Stimulated activated naive B cell treated with anti-CD40 and anti-IgM and Interleukin-4, amounts not matched to agents 10 μg/mL and 1 μg/mL and 100 μg/mL, for 72 hours (primary cell): ENCODE measurements at regions not wholly inside any gene's neighbourhood (a gene's known extent, or its start where the extent isn't known, plus 50 kb on each side); places are given as distances from the start of the nearest gene placed in this dataset.

Source experiments
- ATAC-seq, 2 donors: fragments of 150-1000 bp; cut with Tn5 transposase; replicated peaks; 2 replicates each; pipeline ENCODE4 v1.10.0; 2021; ENCODE audit warnings: moderate library complexity in 1 of 2
- DNase-seq: peaks from one replicate; pipeline ENCODE4 v3.0.0; 2021
- H3K27ac Mint-ChIP-seq: one replicate; pipeline ENCODE4 v1.8.0; 2022; ENCODE audit warnings: mild to moderate bottlenecking, mixed read lengths
- H3K27me3 Mint-ChIP-seq, 2 donors: one replicate each; pipeline ENCODE4 v1.8.0; 2022; ENCODE audit warnings: mixed read lengths in 2 of 2
- H3K36me3 Mint-ChIP-seq, 2 donors: one replicate each; pipeline ENCODE4 v1.8.0; 2022; ENCODE audit warnings: mixed read lengths in 2 of 2, mild to moderate bottlenecking in 1 of 2
- H3K4me1 Mint-ChIP-seq, 2 donors: one replicate each; pipeline ENCODE4 v1.8.0; 2022; ENCODE audit warnings: mixed read lengths in 2 of 2, mild to moderate bottlenecking in 1 of 2
- H3K4me3 Mint-ChIP-seq, 2 donors: one replicate each; pipeline ENCODE4 v1.8.0; 2022; ENCODE audit warnings: mild to moderate bottlenecking in 2 of 2, mixed read lengths in 2 of 2, moderate library complexity in 1 of 2
- H3K9me3 Mint-ChIP-seq, 2 donors: one replicate each; pipeline ENCODE4 v1.8.0; 2022; ENCODE audit warnings: mixed read lengths in 2 of 2, mild to moderate bottlenecking in 1 of 2

DNA sequence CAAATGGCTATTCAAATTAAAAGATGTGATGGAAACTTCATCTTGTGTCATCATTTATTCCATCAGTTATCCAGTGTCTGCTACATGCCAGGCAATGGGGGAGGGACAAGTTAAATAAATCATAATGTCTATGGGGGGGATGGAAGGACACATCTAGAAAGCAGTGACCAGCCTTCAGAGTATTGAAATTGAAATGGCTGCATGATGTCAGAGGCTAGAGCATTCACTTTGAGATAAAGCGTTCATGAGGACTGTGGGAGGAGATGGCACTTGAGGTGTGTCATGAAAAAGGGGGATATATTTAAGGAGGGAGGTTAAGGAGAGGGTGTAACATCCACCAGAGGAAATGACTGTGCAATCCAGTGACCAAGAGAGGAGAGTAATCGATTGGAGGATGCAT lies 50.6 kb downstream of the SLIT2 start:
- ATAC-seq, result no peak
- no peak overlapping the region for H3K4me3 Mint-ChIP-seq
- no peaks in the 10 kb centered on the region for H3K27me3 Mint-ChIP-seq
- no peak for DNase-seq
- no peaks in the 10 kb centered on the region for H3K36me3 Mint-ChIP-seq
- no peaks in the 10 kb centered on the region for H3K9me3 Mint-ChIP-seq
- H3K27ac Mint-ChIP-seq, result no peak overlapping the region
- no peaks in the 10 kb centered on the region for H3K4me1 Mint-ChIP-seq

DNA sequence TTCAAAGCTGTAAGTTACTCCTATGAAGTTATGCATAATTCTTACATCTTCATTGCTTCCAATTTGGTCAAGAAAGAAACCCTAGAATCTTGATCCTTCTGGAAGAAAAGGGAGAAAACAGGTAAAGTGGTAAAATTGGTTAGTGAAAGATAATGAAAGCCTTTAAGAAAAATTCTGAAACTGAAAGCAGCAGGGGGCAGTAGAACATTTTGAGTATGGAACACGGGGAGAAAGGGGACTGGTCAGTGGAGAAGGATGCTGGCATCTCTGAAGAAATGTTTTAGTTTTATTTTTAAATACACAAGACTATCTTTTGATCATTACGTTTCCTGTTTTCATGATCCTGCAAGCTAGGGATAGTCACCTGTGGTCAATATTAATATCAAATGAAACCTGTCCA lies 54.3 kb downstream of the SLIT2 start:
- H3K27ac Mint-ChIP-seq, result no peak overlapping the region
- H3K36me3 Mint-ChIP-seq, result no peaks in the 10 kb centered on the region
- H3K9me3 Mint-ChIP-seq, result no peaks in the 10 kb centered on the region
- no peak overlapping the region for H3K4me3 Mint-ChIP-seq
- no peaks in the 10 kb centered on the region for H3K27me3 Mint-ChIP-seq
- H3K4me1 Mint-ChIP-seq, result no peaks in the 10 kb centered on the region
- ATAC-seq, result no peak
- DNase-seq, result no peak

DNA sequence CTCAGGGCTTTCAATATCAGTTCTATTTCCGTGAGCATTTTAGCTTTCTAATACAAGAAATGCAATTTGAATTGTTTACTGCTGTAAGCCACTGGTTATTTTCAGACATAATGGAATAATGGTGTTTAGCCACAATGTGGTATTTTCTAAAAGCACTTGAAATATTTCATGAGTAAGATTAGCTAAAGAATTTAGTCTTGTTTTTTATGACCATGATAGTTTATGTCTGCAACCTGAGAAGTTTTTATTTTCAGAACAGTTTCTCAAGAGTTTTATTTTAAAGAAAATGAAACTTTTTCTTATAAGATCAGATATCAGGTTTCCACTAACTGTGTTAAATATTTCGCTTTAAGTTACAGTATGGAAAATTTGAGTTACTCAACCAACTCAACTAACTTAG lies 60.2 kb downstream of the SLIT2 start:
- Mint-ChIP-seq H3K4me1 (no peaks in the 10 kb centered on the region), H3K27me3 (no peaks in the 10 kb centered on the region), H3K27ac (no peak overlapping the region), H3K4me3 (no peak overlapping the region), H3K9me3 (peaks cover 0 to 1% of the 10 kb centered on the region in 2 donors), H3K36me3 (no peaks in the 10 kb centered on the region)
- ATAC-seq (no peak), DNase-seq (no peak)

DNA sequence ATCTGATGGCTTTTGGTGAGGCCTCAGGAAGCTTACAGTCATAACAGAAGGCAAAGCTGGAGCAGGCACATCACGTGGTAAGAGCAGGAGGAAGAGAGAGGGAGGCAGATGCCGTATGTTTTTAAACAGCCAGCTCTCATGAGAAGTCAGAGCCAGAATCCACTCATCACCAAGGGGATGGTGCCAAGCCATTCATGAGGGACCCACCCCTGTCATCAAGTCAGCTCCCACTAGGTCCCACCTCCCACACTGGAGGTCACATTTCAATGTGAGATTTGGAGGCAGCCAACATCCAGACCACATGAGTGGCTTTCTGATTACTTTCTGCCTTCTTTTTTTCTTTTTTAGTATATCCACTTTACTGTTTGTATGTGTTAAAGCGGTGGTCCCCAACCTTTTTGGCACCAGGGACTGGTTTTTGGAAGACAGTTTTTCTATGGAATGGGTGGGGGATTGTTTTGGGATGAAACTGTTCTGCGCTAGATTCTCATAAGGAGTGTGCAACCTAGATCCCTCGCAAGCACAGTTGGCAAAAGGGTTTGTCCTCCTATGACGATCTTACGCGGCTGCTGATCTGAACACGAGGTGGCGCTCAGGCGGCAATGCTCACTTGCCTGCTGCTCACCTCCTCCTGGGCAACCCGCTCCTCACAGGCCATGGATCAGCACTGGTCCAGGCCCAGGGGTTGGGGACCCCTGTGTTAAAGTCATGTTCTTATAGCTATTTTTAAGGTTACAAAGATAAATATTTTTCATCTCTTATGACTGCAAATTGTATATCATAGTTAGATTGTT lies 61.7 kb downstream of the SLIT2 start:
- no peak for DNase-seq
- peaks cover 0 to 1% of the 10 kb centered on the region in 2 donors for H3K9me3 Mint-ChIP-seq
- H3K27me3 Mint-ChIP-seq, result no peaks in the 10 kb centered on the region
- no peaks in the 10 kb centered on the region for H3K36me3 Mint-ChIP-seq
- peak in 1 of 2 donors; percentile 39 for ATAC-seq
- no peak overlapping the region for H3K4me3 Mint-ChIP-seq
- H3K4me1 Mint-ChIP-seq, result no peaks in the 10 kb centered on the region
- H3K27ac Mint-ChIP-seq, result no peak overlapping the region

DNA sequence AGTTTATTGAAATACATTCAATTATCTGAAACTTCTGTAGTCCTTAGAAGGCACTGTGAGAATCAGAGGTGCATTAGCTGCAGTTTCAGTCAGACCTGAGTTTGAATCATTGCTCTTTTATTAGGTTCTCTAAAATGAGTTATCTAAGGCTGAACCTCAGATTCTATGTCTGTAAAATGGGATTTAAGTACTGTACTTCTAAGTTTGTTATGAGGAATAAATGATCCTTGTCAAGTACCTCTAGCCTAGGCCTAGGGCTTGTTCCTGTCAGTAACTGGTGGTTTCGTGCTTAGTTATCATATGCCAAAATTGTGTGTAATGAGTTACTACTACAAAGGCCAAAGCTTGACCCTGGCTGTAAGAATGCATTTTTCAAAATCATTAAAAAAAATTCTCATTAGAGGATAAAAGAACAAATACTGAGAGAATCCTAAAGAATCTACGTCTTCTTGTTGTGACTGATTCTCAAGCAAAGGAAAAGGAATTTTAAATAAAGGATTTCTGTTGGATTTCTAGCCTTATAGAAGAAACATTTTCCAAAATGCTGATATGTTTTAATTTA lies 65.8 kb downstream of the SLIT2 start:
- H3K9me3 Mint-ChIP-seq, result peaks cover 1 to 3% of the 10 kb centered on the region in 2 donors
- no peaks in the 10 kb centered on the region for H3K36me3 Mint-ChIP-seq
- ATAC-seq (no peak), DNase-seq (no peak)
- no peaks in the 10 kb centered on the region for H3K27me3 Mint-ChIP-seq
- no peak overlapping the region for H3K4me3 Mint-ChIP-seq
- no peak overlapping the region for H3K27ac Mint-ChIP-seq
- no peaks in the 10 kb centered on the region for H3K4me1 Mint-ChIP-seq

DNA sequence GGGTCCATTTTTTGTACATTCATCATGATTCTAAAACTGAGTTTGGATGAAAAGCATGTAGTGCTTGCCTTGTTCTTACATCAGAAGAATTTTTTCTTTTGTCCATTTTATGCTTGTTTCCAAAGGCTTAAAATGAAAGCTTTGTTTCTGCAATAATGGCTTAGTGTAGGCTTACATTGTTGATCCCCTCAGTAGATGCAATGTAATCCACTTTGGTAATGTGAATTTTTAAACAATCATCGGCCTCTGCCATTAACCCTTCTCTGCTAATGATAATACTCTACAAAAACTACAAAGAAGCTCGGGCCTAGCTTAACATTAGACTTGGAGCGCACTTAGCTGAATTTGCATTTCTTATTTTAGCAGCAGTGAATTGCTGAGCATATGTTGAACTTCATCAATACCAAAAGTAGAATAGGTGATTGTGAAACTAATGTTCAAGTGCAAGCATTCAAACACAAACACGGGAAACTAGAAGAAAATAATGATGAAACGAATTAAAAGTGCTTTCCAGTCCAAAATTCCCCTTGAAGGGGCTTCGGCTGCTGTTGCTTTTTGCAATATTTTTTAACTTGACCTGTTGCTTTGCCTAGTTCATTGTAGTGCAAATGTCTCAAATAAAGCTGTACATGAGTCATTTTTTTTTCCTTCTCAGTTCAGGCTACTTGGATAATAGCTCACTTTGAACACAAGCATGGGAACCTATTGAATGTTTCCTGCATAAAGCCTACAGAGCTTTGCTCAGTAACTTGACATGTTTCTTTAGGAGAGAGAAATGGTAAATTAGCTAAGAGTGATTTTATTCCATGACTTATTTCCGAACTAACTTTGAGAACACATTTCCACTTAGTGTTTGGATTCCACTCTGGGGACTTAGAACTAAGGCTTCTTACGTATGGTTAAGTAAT lies 66.5 kb downstream of the SLIT2 start:
- no peak for ATAC-seq

DNA sequence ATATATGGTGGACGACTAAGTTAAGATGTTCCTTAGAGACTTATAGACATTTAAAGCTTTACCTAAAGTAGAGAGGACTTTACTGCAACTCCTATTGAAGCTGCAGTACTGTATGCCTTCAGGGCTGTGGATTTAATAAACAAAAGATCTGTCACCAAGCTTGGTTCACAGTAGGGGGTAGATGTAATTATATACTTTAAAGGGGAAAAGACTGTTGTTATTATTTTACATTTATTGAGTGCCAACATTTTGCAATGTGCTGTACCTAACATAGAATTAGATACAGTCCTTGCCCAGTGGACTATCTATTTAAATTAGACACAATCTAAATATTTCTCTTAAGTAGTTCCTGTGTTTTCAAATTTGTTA lies 67.2 kb downstream of the SLIT2 start:
- ATAC-seq (no peak), DNase-seq (no peak)
- Mint-ChIP-seq H3K4me3 (no peak overlapping the region), H3K27me3 (no peaks in the 10 kb centered on the region), H3K9me3 (peaks cover 1 to 3% of the 10 kb centered on the region in 2 donors), H3K36me3 (no peaks in the 10 kb centered on the region), H3K4me1 (no peaks in the 10 kb centered on the region), H3K27ac (no peak overlapping the region)

More for the DNA sequence above, 66.5 kb downstream of the SLIT2 start:
- Mint-ChIP-seq H3K4me1 (no peaks in the 10 kb centered on the region), H3K36me3 (no peaks in the 10 kb centered on the region), H3K27ac (no peak overlapping the region), H3K9me3 (peaks cover 1 to 3% of the 10 kb centered on the region in 2 donors), H3K4me3 (no peak overlapping the region), H3K27me3 (no peaks in the 10 kb centered on the region)
- DNase-seq, result no peak

DNA sequence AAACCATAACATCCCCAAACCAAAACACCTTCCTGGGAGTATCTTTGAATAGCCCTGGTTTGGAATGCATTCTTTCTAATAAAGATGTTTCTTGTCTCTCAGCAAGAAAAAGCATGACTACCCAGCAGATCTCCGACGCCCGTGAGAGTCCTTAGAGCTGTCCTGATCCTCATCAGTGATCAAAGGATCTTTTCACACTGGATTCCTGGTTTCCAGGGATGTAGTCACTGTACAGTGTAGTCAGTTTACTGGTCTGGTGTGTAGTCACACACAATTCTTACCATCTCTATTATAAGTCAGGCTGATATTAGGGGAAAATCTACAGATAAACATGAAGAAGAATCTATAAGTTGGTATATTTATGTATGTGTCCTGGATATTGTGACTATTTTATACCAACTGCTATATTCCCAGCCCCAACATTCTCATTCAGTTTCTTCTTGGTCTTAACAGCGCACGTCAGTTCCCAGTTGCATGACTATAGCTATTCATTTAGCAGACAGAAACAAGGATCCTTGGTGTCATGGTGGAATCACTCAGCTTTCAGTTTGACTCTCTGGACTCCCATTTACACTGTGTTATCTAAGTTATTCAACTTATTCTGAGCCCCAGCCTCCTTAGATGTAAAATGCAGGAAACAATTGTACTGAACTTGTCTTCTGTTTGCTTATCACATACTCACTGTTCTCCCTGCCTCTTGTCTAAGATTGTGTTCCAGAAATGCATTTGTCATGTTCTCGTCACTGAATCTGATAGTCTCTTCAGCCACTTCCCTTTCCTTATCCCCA lies 68.3 kb downstream of the SLIT2 start:
- DNase-seq, result no peak
- ATAC-seq, result no peak
- H3K4me1 Mint-ChIP-seq, result no peaks in the 10 kb centered on the region
- no peaks in the 10 kb centered on the region for H3K36me3 Mint-ChIP-seq
- H3K27me3 Mint-ChIP-seq, result no peaks in the 10 kb centered on the region
- H3K9me3 Mint-ChIP-seq, result peaks cover 1 to 3% of the 10 kb centered on the region in 2 donors
- no peak overlapping the region for H3K27ac Mint-ChIP-seq
- H3K4me3 Mint-ChIP-seq, result no peak overlapping the region

DNA sequence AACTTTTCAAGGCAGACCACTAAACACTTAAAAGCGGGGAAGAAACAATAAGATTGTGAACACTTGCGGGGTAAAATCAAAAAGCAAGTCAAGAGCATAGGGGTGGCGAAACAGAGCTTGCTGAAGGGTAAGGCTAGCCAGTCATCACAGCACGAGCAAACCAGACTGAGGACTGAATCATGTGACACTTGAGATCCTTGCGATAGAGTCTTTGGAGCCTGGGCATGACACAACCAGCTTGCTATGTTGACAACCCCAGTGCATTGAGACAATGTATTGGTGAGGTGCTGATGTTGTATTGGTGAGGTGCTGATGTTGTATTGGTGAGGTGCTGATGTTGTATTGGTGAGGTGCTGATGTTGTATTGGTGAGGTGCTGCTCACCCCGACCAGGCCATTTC lies 72.3 kb downstream of the SLIT2 start:
- H3K4me1 Mint-ChIP-seq, result no peaks in the 10 kb centered on the region
- ATAC-seq (no peak), DNase-seq (no peak)
- no peaks in the 10 kb centered on the region for H3K27me3 Mint-ChIP-seq
- no peaks in the 10 kb centered on the region for H3K36me3 Mint-ChIP-seq
- peaks cover 0 to 3% of the 10 kb centered on the region in 2 donors for H3K9me3 Mint-ChIP-seq
- no peak overlapping the region for H3K27ac Mint-ChIP-seq
- no peak overlapping the region for H3K4me3 Mint-ChIP-seq

DNA sequence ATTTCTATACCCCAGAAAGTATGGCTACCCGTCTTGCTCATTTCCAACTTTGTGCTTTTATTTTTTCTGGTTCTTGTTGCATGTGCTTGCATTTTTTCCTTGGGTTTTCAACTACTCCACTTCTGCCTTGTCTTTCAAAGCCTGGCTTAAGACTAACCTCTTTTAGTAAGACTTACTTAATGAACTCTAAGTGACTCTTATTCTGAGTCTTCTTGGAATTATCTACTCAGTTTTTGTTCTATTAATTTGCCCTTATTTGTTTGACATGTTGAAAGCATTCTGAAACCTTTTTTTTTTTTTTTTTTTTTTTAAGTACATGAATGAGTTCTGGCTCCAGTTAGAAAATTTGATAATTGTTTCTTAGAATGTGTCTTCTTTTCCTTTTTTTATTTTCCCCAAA lies 74.8 kb downstream of the SLIT2 start:
- H3K4me3 Mint-ChIP-seq, result no peak overlapping the region
- no peak overlapping the region for H3K27ac Mint-ChIP-seq
- H3K27me3 Mint-ChIP-seq, result no peaks in the 10 kb centered on the region
- no peaks in the 10 kb centered on the region for H3K9me3 Mint-ChIP-seq
- H3K4me1 Mint-ChIP-seq, result no peaks in the 10 kb centered on the region
- DNase-seq (no peak), ATAC-seq (no peak)
- H3K36me3 Mint-ChIP-seq, result no peaks in the 10 kb centered on the region

DNA sequence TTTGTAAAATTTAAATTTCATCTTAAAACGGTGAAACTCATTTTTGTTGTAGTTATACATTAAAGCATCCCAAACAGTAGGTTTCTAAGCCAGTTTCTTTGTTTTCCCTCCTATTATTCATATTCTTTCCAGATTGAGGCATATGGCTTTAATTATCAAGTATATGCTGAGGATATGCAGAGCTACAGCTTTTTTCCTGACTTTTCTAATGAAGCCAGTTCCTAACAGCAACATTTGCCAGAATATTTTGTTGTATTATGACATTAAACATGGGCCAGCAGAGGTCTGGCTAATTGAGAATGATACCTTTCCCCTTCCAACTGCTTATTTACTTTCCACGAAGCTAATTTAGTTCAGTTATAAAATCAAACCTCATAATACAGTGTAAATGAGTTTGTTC lies 75.3 kb downstream of the SLIT2 start:
- Mint-ChIP-seq H3K27me3 (no peaks in the 10 kb centered on the region), H3K9me3 (no peaks in the 10 kb centered on the region), H3K4me1 (no peaks in the 10 kb centered on the region), H3K27ac (no peak overlapping the region), H3K4me3 (no peak overlapping the region), H3K36me3 (no peaks in the 10 kb centered on the region)
- DNase-seq (no peak), ATAC-seq (no peak)

DNA sequence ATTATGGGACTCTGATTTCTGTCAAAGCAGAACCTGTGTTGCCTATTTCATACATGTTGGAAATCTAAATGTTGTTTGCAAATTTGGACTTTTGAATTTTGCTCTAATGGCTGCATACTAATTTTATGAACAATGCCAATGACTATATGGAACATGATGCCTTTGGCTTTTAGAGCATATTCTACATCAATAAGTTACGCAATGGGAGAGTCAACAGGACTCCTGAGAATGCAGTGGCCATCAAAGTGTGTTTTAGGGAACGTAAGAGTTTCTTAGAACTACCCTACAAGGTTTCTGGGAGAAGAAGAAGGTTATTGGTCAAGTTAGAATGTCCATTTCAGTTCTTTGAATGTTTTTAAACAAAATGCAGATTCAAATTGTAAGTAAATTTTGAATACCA lies 76.1 kb downstream of the SLIT2 start:
- Mint-ChIP-seq H3K27ac (no peak overlapping the region), H3K4me3 (no peak overlapping the region), H3K4me1 (no peaks in the 10 kb centered on the region), H3K27me3 (no peaks in the 10 kb centered on the region), H3K36me3 (no peaks in the 10 kb centered on the region), H3K9me3 (no peaks in the 10 kb centered on the region)
- DNase-seq, result no peak
- no peak for ATAC-seq

DNA sequence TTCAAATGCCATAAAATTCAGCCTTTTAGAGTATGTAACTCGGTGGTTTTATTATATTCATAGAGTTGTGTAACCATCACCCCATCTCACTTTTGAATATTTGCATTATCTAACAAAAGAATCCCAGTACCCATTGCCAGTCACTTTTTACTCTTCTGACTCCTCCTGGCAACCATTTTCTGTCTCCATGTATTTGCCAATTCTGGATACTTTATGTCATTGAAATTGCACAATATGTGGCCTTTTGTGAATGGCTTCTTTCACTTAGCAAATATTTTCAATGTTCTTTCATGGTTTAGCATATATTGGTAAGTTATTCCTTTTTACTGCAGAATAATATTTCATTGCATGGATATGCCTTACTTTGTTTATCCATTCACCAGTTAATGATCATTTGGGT lies 79.9 kb downstream of the SLIT2 start:
- H3K27me3 Mint-ChIP-seq, result no peaks in the 10 kb centered on the region
- no peaks in the 10 kb centered on the region for H3K36me3 Mint-ChIP-seq
- H3K27ac Mint-ChIP-seq, result no peak overlapping the region
- no peaks in the 10 kb centered on the region for H3K4me1 Mint-ChIP-seq
- H3K9me3 Mint-ChIP-seq, result no peaks in the 10 kb centered on the region
- DNase-seq (no peak), ATAC-seq (no peak)
- H3K4me3 Mint-ChIP-seq, result no peak overlapping the region

DNA sequence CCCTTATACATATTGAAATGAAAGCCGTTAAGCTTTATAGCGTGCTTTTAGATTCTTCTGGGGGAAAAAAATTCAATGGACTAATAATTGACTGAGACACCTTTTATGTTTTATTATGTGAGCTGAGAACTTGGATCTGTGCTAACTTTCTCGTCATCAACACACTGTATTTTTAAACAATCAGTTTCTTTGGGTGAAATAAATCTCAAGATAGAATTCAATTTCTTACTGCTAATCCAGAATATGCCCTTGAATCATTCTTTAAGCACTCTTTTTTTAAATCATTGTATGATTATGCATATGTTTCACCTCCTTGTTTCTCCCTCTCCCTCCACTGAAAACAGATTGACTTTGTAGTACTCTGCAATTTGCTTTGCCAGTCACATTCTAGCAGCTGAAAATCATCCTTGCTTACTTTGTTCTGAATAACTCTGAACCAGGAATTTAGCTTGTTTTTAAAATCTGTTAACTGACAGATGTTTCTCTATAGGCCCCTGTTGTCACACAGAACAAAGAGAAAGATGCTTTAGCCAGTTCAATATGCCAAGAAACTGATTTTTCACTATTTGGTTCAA lies 81.5 kb downstream of the SLIT2 start:
- no peak for DNase-seq
- no peak for ATAC-seq
- H3K4me3 Mint-ChIP-seq, result no peak overlapping the region

More for the DNA sequence above, 81.5 kb downstream of the SLIT2 start:
- Mint-ChIP-seq H3K36me3 (no peaks in the 10 kb centered on the region), H3K27ac (no peak overlapping the region), H3K9me3 (no peaks in the 10 kb centered on the region), H3K27me3 (no peaks in the 10 kb centered on the region), H3K4me1 (no peaks in the 10 kb centered on the region)
